Endothelial cell of umbilical vein (primary cell): ENCODE measurements at regions not wholly inside any gene's neighbourhood (a gene's known extent, or its start where the extent isn't known, plus 50 kb on each side); places are given as distances from the start of the nearest gene placed in this dataset.

Source experiments
- BruUV-seq: library from RNA; stranded (reverse); fragments of 400-500 nt; replicated peaks from 2 replicates; lab custom pipeline; 2021; lab: Mats Ljungman, UMichigan
- CTCF ChIA-PET: fragments of 300-600, 350-600 bp; sonication (Branson Sonifier 250); formaldehyde crosslinking; loops from one replicate; lab custom pipeline; 2021; ENCODE audit warnings: antibody characterized with exemption, inconsistent platforms; lab: Charles Lee
- POLR2A ChIA-PET: fragments of 300-600, 350-600 bp; sonication (Branson Sonifier 250); formaldehyde crosslinking; loops from one replicate; lab custom pipeline; 2021; ENCODE audit warnings: antibody characterized with exemption, inconsistent platforms; lab: Charles Lee
- DNase-seq: peaks from one replicate; pipeline ENCODE4 v3.0.0-alpha.2; 2011; ENCODE audit warnings: low read depth, low spot score
- FAIRE-seq: peaks from 2 replicates; lab custom pipeline; 2011; peaks lifted over from hg19 to GRCh38; lab: Jason Lieb, UNC
- H2AFZ ChIP-seq: 2 replicates; pipeline ENCODE4 v1.6.0; 2012; ENCODE audit warnings: low read depth, low read length, control low read depth, inconsistent platforms
- H3K27ac ChIP-seq: 2 replicates; pipeline ENCODE4 v1.5.1; 2011; ENCODE audit warnings: low read depth, mild to moderate bottlenecking, control low read depth, low read length, moderate library complexity; ENCODE audit not compliant: insufficient read depth
- H3K27me3 ChIP-seq, 2 experiments: 2 replicates each; pipeline versions ENCODE4 v1.6.0 to v1.6.1; 2011; ENCODE audit warnings: low read length in 2 of 2, mixed read lengths in 1 of 2; ENCODE audit not compliant: control insufficient read depth in 2 of 2, insufficient read depth in 2 of 2
- H3K36me3 ChIP-seq, 2 experiments: 2 replicates in 1 of 2; 3 replicates in 1 of 2; pipeline ENCODE4 v1.5.1; 2011; ENCODE audit warnings: low read length in 2 of 2, mild to moderate bottlenecking in 1 of 2, moderate library complexity in 1 of 2; ENCODE audit not compliant: control insufficient read depth in 2 of 2, insufficient read depth in 2 of 2; ENCODE audit errors: extremely low read depth in 1 of 2
- H3K4me1 ChIP-seq: 3 replicates; pipeline ENCODE4 v1.5.1; 2011; ENCODE audit warnings: mild to moderate bottlenecking, low read length; ENCODE audit not compliant: control insufficient read depth, insufficient read depth; ENCODE audit errors: extremely low read depth
- H3K4me2 ChIP-seq: 2 replicates; pipeline ENCODE4 v1.6.1; 2011; ENCODE audit warnings: low read length, control low read depth, mixed read lengths; ENCODE audit not compliant: insufficient read depth
- H3K4me3 ChIP-seq, 3 experiments: fragments of 200-600 bp in 1 of 3; sonication (generic), shearing (Covaris generic) in 1 of 3; replicated peaks in 1 of 3; 2 replicates each; pipeline ENCODE4 v1.5.1; 2011 to 2016; ENCODE audit warnings: control low read depth in 3 of 3, low read length in 3 of 3, mild to moderate bottlenecking in 2 of 3, inconsistent platforms in 1 of 3, low read depth in 1 of 3, moderate library complexity in 1 of 3; ENCODE audit not compliant: insufficient read depth in 1 of 3
- H3K79me2 ChIP-seq: 2 replicates; pipeline ENCODE4 v1.6.0; 2012; ENCODE audit warnings: low read length, inconsistent platforms; ENCODE audit not compliant: control insufficient read depth, insufficient read depth
- H3K9ac ChIP-seq: replicated peaks from 2 replicates; pipeline ENCODE3; 2011; ENCODE audit warnings: low read length, control low read depth; ENCODE audit not compliant: insufficient read depth; ENCODE audit errors: extremely low read depth
- H3K9me1 ChIP-seq: replicated peaks from 3 replicates; pipeline ENCODE4 v1.6.0; 2011; ENCODE audit warnings: mild to moderate bottlenecking, low read length; ENCODE audit not compliant: control insufficient read depth, insufficient read depth; ENCODE audit errors: extremely low read depth
- H3K9me3 ChIP-seq: replicated peaks from 2 replicates; pipeline ENCODE4 v1.5.1; 2012; ENCODE audit warnings: low read length, inconsistent platforms; ENCODE audit not compliant: control insufficient read depth, insufficient read depth
- H4K20me1 ChIP-seq: replicated peaks from 2 replicates; pipeline ENCODE3; 2011; ENCODE audit warnings: mild to moderate bottlenecking, low read length; ENCODE audit not compliant: control insufficient read depth, insufficient read depth; ENCODE audit errors: extremely low read depth
- CTCF ChIP-seq, 2 donors: IDR thresholded peaks; 1 replicate in 1 of 2; 2 replicates in 1 of 2; pipeline ENCODE4 v1.5.1; 2011; ENCODE audit warnings: low read length in 2 of 2, mild to moderate bottlenecking in 2 of 2, moderate library complexity in 2 of 2, control low read depth in 1 of 2, inconsistent platforms in 1 of 2, low read depth in 1 of 2; ENCODE audit not compliant: insufficient read depth in 1 of 2; ENCODE audit errors: extremely low read depth in 1 of 2
- FOS ChIP-seq: IDR thresholded peaks from 2 replicates; pipeline ENCODE4 v1.6.1; 2011; ENCODE audit warnings: mild to moderate bottlenecking, low read length, moderate library complexity, borderline replicate concordance; ENCODE audit not compliant: insufficient read depth
- JUN ChIP-seq: IDR thresholded peaks from 2 replicates; pipeline ENCODE4 v1.6.1; 2011; ENCODE audit warnings: borderline replicate concordance, low read depth; ENCODE audit not compliant: insufficient read length, insufficient read depth
- MAX ChIP-seq: IDR thresholded peaks from 2 replicates; pipeline ENCODE4 v1.6.1; 2011; ENCODE audit not compliant: insufficient read depth, insufficient read length
- MYC ChIP-seq: IDR thresholded peaks from one replicate; pipeline ENCODE4 v1.6.1; 2011; ENCODE audit warnings: mild to moderate bottlenecking, low read depth, low read length
- POLR2AphosphoS5 ChIP-seq: IDR thresholded peaks from 2 replicates; pipeline ENCODE4 v1.6.1; 2012; ENCODE audit warnings: low read depth, mild to moderate bottlenecking, control low read depth, low read length, moderate library complexity; ENCODE audit not compliant: insufficient read depth
- dilution Hi-C: fragments of 300-500 bp; cut with MboI; formaldehyde crosslinking; loops from one replicate; pipeline ENCODE4 v1.15.0; 2019; ENCODE audit warnings: low sequenced_read_pairs; ENCODE audit not compliant: extremely low pct_ligation_motif_present
- intact Hi-C: fragments of 100-400 bp; cut with micrococcal nuclease; formaldehyde crosslinking; loops from one replicate; pipeline ENCODE4 v1.10.0; 2022

- no peak for FAIRE-seq
- dilution Hi-C loops (no loop called here), intact Hi-C loops (no loop called here)
- H3K27ac ChIP-seq, result no peak overlapping the region
- ChIA-PET POLR2A (no interaction called here), CTCF (no interaction called here)
- no peak for TF ChIP-seq POLR2AphosphoS5
- TF ChIP-seq FOS, result no peak
- TF ChIP-seq MYC, result no peak
- TF ChIP-seq CTCF (IDR thresholded peaks at IDR 0.05; ENCODE audit: extremely low read depth in 1 of 2, insufficient read depth in 1 of 2, low read depth in 1 of 2, low read length in 2 of 2), result no peak
- TF ChIP-seq MAX, result no peak
- no peak for TF ChIP-seq JUN
- no TSS peak for BruUV-seq
- H3K9ac ChIP-seq, result no peak overlapping the region
- no peak overlapping the region for H3K4me3 ChIP-seq
- no peaks in the 10 kb centered on the region for H3K4me1 ChIP-seq
- H3K9me3 ChIP-seq, result no peaks in the 10 kb centered on the region
- no peak overlapping the region for H2AFZ ChIP-seq
- H4K20me1 ChIP-seq, result no peaks in the 10 kb centered on the region
- no peaks in the 10 kb centered on the region for H3K36me3 ChIP-seq
- H3K4me2 ChIP-seq, result no peak overlapping the region
- H3K79me2 ChIP-seq, result no peaks in the 10 kb centered on the region
- no peak for DNase-seq
- H3K9me1 ChIP-seq, result no peaks in the 10 kb centered on the region
- no peaks in the 10 kb centered on the region for H3K27me3 ChIP-seq
These were observed 734.3 kb downstream of the QKI start for GRCh38 chr6:164148788-164149187.
